HG02840 (cell line): ENCODE measurements at regions not wholly inside any gene's neighbourhood (a gene's known extent, or its start where the extent isn't known, plus 50 kb on each side); places are given as distances from the start of the nearest gene placed in this dataset.

Source experiments
- ATAC-seq: cut with Tn5 transposase; IDR thresholded peaks from one replicate; pipeline ENCODE4 v1.9.1; 2021; ENCODE audit warnings: mild to moderate bottlenecking, moderate library complexity, moderate number of reproducible peaks; ENCODE audit not compliant: unreplicated experiment, low FRiP score

- ATAC-seq: no peak
Observed at GRCh38 chr3:44042772-44043171, 198.9 kb upstream of the TOPAZ1 start.

GRCh38 chr3:44045476-44046275 is 196.0 kb upstream of the TOPAZ1 start:
- ATAC-seq: peak; percentile 73

GRCh38 chr3:44047796-44048195 is 193.9 kb upstream of the TOPAZ1 start:
- no peak for ATAC-seq

- ATAC-seq: no peak
Observed at GRCh38 chr3:44048196-44048924, 193.3 kb upstream of the TOPAZ1 start.

- ATAC-seq: no peak
Observed at GRCh38 chr3:44048949-44049348, 192.7 kb upstream of the TOPAZ1 start.

GRCh38 chr3:44050101-44050500 is 191.6 kb upstream of the TOPAZ1 start:
- no peak for ATAC-seq

- no peak for ATAC-seq
Observed at GRCh38 chr3:44050867-44051266, 190.8 kb upstream of the TOPAZ1 start.

- ATAC-seq: no peak
Observed at GRCh38 chr3:44055951-44056350, 185.7 kb upstream of the TOPAZ1 start.

GRCh38 chr3:44056446-44057240 is 185.0 kb upstream of the TOPAZ1 start:
- no peak for ATAC-seq

GRCh38 chr3:44058022-44058867 is 183.4 kb upstream of the TOPAZ1 start:
- ATAC-seq: peak; percentile 75

- ATAC-seq: peak; percentile 28
Observed at GRCh38 chr3:44058868-44059203, 182.8 kb upstream of the TOPAZ1 start.

GRCh38 chr3:44060164-44060563 is 181.5 kb upstream of the TOPAZ1 start:
- no peak for ATAC-seq

GRCh38 chr3:44061268-44061667 is 180.4 kb upstream of the TOPAZ1 start:
- ATAC-seq: no peak

- ATAC-seq: no peak
Observed at GRCh38 chr3:44061961-44062360, 179.7 kb upstream of the TOPAZ1 start.

- no peak for ATAC-seq
Observed at GRCh38 chr3:44065311-44066094, 176.2 kb upstream of the TOPAZ1 start.

GRCh38 chr3:44066806-44067205 is 174.9 kb upstream of the TOPAZ1 start:
- no peak for ATAC-seq

GRCh38 chr3:44067431-44067830 is 174.3 kb upstream of the TOPAZ1 start:
- ATAC-seq: no peak

GRCh38 chr3:44068753-44069152 is 172.9 kb upstream of the TOPAZ1 start:
- no peak for ATAC-seq

- no peak for ATAC-seq
Observed at GRCh38 chr3:44069276-44069675, 172.4 kb upstream of the TOPAZ1 start.
